PC-9 (cell line): ENCODE measurements at regions not wholly inside any gene's neighbourhood (a gene's known extent, or its start where the extent isn't known, plus 50 kb on each side); places are given as distances from the start of the nearest gene placed in this dataset.

Experiments used
- EZH2 ChIP-seq: fragments of 200-600 bp; sonication (generic); IDR thresholded peaks from 2 replicates; pipeline ENCODE4 v1.8.0; 2017; ENCODE audit warnings: antibody characterized with exemption, low read depth
- TF ChIP-seq, protein P1 (sequence below): fragments of 200-600 bp; sonication (generic); conservative IDR thresholded peaks from 2 replicates; pipeline ENCODE4 v1.6.1; 2017; ENCODE audit warnings: mixed run types, antibody characterized with exemption, mild to moderate bottlenecking, moderate library complexity

DNA sequence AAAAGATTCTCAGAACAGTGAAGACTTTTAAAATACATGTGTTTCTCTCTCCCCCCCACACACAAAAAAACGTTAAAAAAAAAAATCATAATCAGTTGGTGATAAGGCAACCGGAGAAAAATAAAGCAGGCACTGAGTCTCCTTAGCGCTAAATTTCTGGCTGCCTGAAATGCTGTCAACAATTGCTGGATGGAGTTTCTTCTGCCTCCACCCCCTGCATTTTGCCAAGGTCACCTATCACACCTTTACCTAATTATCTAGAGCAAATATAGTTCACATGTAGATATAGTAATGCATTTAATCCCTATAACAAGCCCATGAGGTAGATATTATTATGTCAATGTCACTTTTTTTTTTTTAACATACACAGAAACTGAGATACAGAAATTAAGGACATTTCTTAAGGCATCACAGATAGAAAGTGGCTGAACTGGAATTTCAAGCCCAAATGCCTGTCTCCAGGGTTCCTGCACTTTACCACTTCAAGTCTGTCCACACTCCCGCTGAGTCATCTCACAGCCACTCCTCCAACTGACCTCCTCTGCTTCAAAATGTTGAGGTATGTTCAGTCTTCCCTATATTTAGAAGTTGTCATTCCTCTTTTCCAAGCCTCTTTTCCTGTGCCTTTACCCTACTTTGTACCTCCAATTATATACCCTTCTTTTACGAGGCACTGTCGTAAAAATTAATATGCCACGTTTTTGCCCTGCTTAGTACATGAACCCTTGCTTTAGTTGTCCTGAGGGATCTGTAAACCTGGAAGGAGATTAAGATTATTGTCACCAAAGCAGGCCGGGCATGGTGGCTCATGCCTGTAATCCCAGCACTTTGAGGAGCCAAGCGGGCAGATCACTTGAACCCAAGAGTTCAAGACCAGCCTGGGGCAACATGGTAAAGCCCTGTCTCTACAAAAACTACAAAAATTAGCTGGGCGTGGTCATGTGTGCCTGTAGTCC is 72.8 kb upstream of the MPP7 start:
- TF ChIP-seq, protein P1, sequence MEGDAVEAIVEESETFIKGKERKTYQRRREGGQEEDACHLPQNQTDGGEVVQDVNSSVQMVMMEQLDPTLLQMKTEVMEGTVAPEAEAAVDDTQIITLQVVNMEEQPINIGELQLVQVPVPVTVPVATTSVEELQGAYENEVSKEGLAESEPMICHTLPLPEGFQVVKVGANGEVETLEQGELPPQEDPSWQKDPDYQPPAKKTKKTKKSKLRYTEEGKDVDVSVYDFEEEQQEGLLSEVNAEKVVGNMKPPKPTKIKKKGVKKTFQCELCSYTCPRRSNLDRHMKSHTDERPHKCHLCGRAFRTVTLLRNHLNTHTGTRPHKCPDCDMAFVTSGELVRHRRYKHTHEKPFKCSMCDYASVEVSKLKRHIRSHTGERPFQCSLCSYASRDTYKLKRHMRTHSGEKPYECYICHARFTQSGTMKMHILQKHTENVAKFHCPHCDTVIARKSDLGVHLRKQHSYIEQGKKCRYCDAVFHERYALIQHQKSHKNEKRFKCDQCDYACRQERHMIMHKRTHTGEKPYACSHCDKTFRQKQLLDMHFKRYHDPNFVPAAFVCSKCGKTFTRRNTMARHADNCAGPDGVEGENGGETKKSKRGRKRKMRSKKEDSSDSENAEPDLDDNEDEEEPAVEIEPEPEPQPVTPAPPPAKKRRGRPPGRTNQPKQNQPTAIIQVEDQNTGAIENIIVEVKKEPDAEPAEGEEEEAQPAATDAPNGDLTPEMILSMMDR, result no peak
- TF ChIP-seq EZH2, result no peak
